ENCODE measurements at regions not wholly inside any gene's neighbourhood (a gene's known extent, or its start where the extent isn't known, plus 50 kb on each side); places are given as distances from the start of the nearest gene placed in this dataset.
"Not testable (repeated sequence)": the region's sequence is repeated elsewhere in the genome, so short reads cannot be mapped to it uniquely, and the experiment has no call there.

GRCh38 chr12:128111951-128112350, 155.0 kb upstream of the TMEM132C start:
- BruUV-seq (replicated peaks), result no TSS peak

GRCh38 chr12:128113250-128113649, 153.7 kb upstream of the TMEM132C start:
- ChIA-PET POLR2A (interaction anchor here (0.6 kb wide), 1 partner anchor 57 kb away, joined by 3 read pairs; no protein-coding TSS in a partner anchor), CTCF (interaction anchor here (0.6 kb wide), 1 partner anchor 455 kb away, joined by 4 read pairs; no protein-coding TSS in a partner anchor)
- H3K27ac Mint-ChIP-seq (ENCODE audit: low read depth, unreplicated experiment); H3K27me3 Mint-ChIP-seq (ENCODE audit: insufficient read depth, unreplicated experiment); BruUV-seq (replicated peaks); intact Hi-C loops (cut with micrococcal nuclease); H3K36me3 Mint-ChIP-seq (ENCODE audit: insufficient read depth, unreplicated experiment); H3K4me3 Mint-ChIP-seq (ENCODE audit: unreplicated experiment); H3K4me1 Mint-ChIP-seq (ENCODE audit: insufficient read depth, unreplicated experiment); DNase-seq (ENCODE audit: unreplicated experiment): not testable (repeated sequence)
- peaks cover 27% of the 10 kb centered on the region for H3K9me3 Mint-ChIP-seq (ENCODE audit: unreplicated experiment)

More at GRCh38 chr12:128111951-128112350, 155.0 kb upstream of the TMEM132C start:
- no peak for DNase-seq (ENCODE audit: unreplicated experiment)
- ChIA-PET POLR2A (no interaction called here), CTCF (no interaction called here)
- H3K36me3 Mint-ChIP-seq (ENCODE audit: insufficient read depth, unreplicated experiment), result no peaks in the 10 kb centered on the region
- no peak for TF ChIP-seq CTCF (IDR thresholded peaks at IDR 0.05; ENCODE audit: unreplicated experiment)
- no peaks in the 10 kb centered on the region for H3K4me1 Mint-ChIP-seq (ENCODE audit: insufficient read depth, unreplicated experiment)
- H3K4me3 Mint-ChIP-seq (ENCODE audit: unreplicated experiment), result no peak overlapping the region
- no peak overlapping the region for H3K27ac Mint-ChIP-seq (ENCODE audit: low read depth, unreplicated experiment)
- peaks cover 27% of the 10 kb centered on the region for H3K9me3 Mint-ChIP-seq (ENCODE audit: unreplicated experiment)
- H3K27me3 Mint-ChIP-seq (ENCODE audit: insufficient read depth, unreplicated experiment), result no peaks in the 10 kb centered on the region
- intact Hi-C loops (cut with micrococcal nuclease), result no loop called here

GRCh38 chr12:128114485-128114884, 152.5 kb upstream of the TMEM132C start:
- ChIA-PET POLR2A (no interaction called here), CTCF (no interaction called here)
- no peaks in the 10 kb centered on the region for H3K4me1 Mint-ChIP-seq (ENCODE audit: insufficient read depth, unreplicated experiment)
- BruUV-seq (replicated peaks), result no TSS peak
- H3K27me3 Mint-ChIP-seq (ENCODE audit: insufficient read depth, unreplicated experiment), result no peaks in the 10 kb centered on the region
- no peak for DNase-seq (ENCODE audit: unreplicated experiment)
- no peak for TF ChIP-seq CTCF (IDR thresholded peaks at IDR 0.05; ENCODE audit: unreplicated experiment)
- peaks cover 22% of the 10 kb centered on the region for H3K9me3 Mint-ChIP-seq (ENCODE audit: unreplicated experiment)
- no peaks in the 10 kb centered on the region for H3K36me3 Mint-ChIP-seq (ENCODE audit: insufficient read depth, unreplicated experiment)
- intact Hi-C loops (cut with micrococcal nuclease), result no loop called here
- H3K4me3 Mint-ChIP-seq (ENCODE audit: unreplicated experiment), result no peak overlapping the region
- no peak overlapping the region for H3K27ac Mint-ChIP-seq (ENCODE audit: low read depth, unreplicated experiment)

GRCh38 chr12:128116537-128116936, 150.4 kb upstream of the TMEM132C start:
- intact Hi-C loops (cut with micrococcal nuclease), result no loop called here
- POLR2A ChIA-PET, result no interaction called here
- CTCF ChIA-PET, result no interaction called here
- no TSS peak for BruUV-seq (replicated peaks)
- Mint-ChIP-seq H3K4me1 (ENCODE audit: insufficient read depth, unreplicated experiment) (no peaks in the 10 kb centered on the region), H3K4me3 (ENCODE audit: unreplicated experiment) (no peak overlapping the region), H3K27ac (ENCODE audit: low read depth, unreplicated experiment) (no peak overlapping the region), H3K9me3 (ENCODE audit: unreplicated experiment) (peaks cover 20% of the 10 kb centered on the region), H3K27me3 (ENCODE audit: insufficient read depth, unreplicated experiment) (no peaks in the 10 kb centered on the region), H3K36me3 (ENCODE audit: insufficient read depth, unreplicated experiment) (no peaks in the 10 kb centered on the region)
- no peak for DNase-seq (ENCODE audit: unreplicated experiment)
- no peak for TF ChIP-seq CTCF (IDR thresholded peaks at IDR 0.05; ENCODE audit: unreplicated experiment)

GRCh38 chr12:128120035-128120434, 146.9 kb upstream of the TMEM132C start:
- no peak for TF ChIP-seq CTCF (IDR thresholded peaks at IDR 0.05; ENCODE audit: unreplicated experiment)
- Mint-ChIP-seq H3K4me1 (ENCODE audit: insufficient read depth, unreplicated experiment) (no peaks in the 10 kb centered on the region), H3K36me3 (ENCODE audit: insufficient read depth, unreplicated experiment) (no peaks in the 10 kb centered on the region), H3K27ac (ENCODE audit: low read depth, unreplicated experiment) (no peak overlapping the region), H3K27me3 (ENCODE audit: insufficient read depth, unreplicated experiment) (no peaks in the 10 kb centered on the region), H3K4me3 (ENCODE audit: unreplicated experiment) (no peak overlapping the region), H3K9me3 (ENCODE audit: unreplicated experiment) (no peaks in the 10 kb centered on the region)
- ChIA-PET POLR2A (no interaction called here), CTCF (no interaction called here)
- no peak for DNase-seq (ENCODE audit: unreplicated experiment)
- BruUV-seq (replicated peaks), result no TSS peak
- intact Hi-C loops (cut with micrococcal nuclease), result no loop called here
